Astrocyte of the cerebellum (primary cell): ENCODE measurements at regions not wholly inside any gene's neighbourhood (a gene's known extent, or its start where the extent isn't known, plus 50 kb on each side); places are given as distances from the start of the nearest gene placed in this dataset.
"Not testable (repeated sequence)": the region's sequence is repeated elsewhere in the genome, so short reads cannot be mapped to it uniquely, and the experiment has no call there.

Experiments used
- DNase-seq: peaks from one replicate; pipeline ENCODE4 v3.0.0-alpha.2; 2011; ENCODE audit warnings: low read depth
- H3K4me3 ChIP-seq: 2 replicates; pipeline ENCODE4 v1.5.1; 2011; ENCODE audit warnings: mild to moderate bottlenecking, low read depth, low read length, moderate library complexity
- in situ Hi-C: cut with HindIII; loops from 2 replicates; pipeline ENCODE4 v1.10.0; 2017; ENCODE audit warnings: low sequenced_read_pairs

GRCh38 chr10:46645110-46645509, 66.2 kb downstream of the SYT15 start:
- DNase-seq, H3K4me3 ChIP-seq, in situ Hi-C loops: not testable (repeated sequence)

- DNase-seq, in situ Hi-C loops, H3K4me3 ChIP-seq: not testable (repeated sequence)
Observed at GRCh38 chr10:46646132-46646531, 67.2 kb downstream of the SYT15 start.

GRCh38 chr10:46650967-46651366, 72.0 kb downstream of the SYT15 start:
- H3K4me3 ChIP-seq, DNase-seq, in situ Hi-C loops: not testable (repeated sequence)

GRCh38 chr10:46657437-46657836, 78.5 kb downstream of the SYT15 start:
- DNase-seq, in situ Hi-C loops, H3K4me3 ChIP-seq: not testable (repeated sequence)

- in situ Hi-C loops, H3K4me3 ChIP-seq, DNase-seq: not testable (repeated sequence)
Observed at GRCh38 chr10:46660027-46660834, 81.3 kb downstream of the SYT15 start.

- DNase-seq, H3K4me3 ChIP-seq, in situ Hi-C loops: not testable (repeated sequence)
Observed at GRCh38 chr10:46660835-46661164, 81.9 kb downstream of the SYT15 start.

GRCh38 chr10:46665536-46665935, 86.6 kb downstream of the SYT15 start:
- DNase-seq, H3K4me3 ChIP-seq, in situ Hi-C loops: not testable (repeated sequence)

GRCh38 chr10:46668357-46668997, 89.5 kb downstream of the SYT15 start:
- H3K4me3 ChIP-seq, DNase-seq, in situ Hi-C loops: not testable (repeated sequence)

GRCh38 chr10:46677836-46678435, 99.0 kb downstream of the SYT15 start:
- DNase-seq, in situ Hi-C loops, H3K4me3 ChIP-seq: not testable (repeated sequence)

GRCh38 chr10:46691397-46691796, 112.5 kb downstream of the SYT15 start:
- DNase-seq, in situ Hi-C loops, H3K4me3 ChIP-seq: not testable (repeated sequence)

GRCh38 chr10:46693218-46693617, 114.3 kb downstream of the SYT15 start:
- H3K4me3 ChIP-seq, DNase-seq, in situ Hi-C loops: not testable (repeated sequence)

GRCh38 chr10:46717264-46717663, 138.3 kb downstream of the SYT15 start:
- in situ Hi-C loops, H3K4me3 ChIP-seq, DNase-seq: not testable (repeated sequence)

- H3K4me3 ChIP-seq, in situ Hi-C loops, DNase-seq: not testable (repeated sequence)
Observed at GRCh38 chr10:46718014-46718413, 139.1 kb downstream of the SYT15 start.
